ENCODE measurements at regions not wholly inside any gene's neighbourhood (a gene's known extent, or its start where the extent isn't known, plus 50 kb on each side); places are given as distances from the start of the nearest gene placed in this dataset.

GRCh38 chr1:55505326-55505725, 290.2 kb upstream of the USP24 start:
- TF ChIP-seq POLR2A (IDR thresholded peaks at IDR 0.05; ENCODE audit: low read length) (no peak), GATA1 (IDR thresholded peaks at IDR 0.05; ENCODE audit: low read depth, low read length) (no peak)

All from erythroblast (primary cell).